ENCODE measurements at regions not wholly inside any gene's neighbourhood (a gene's known extent, or its start where the extent isn't known, plus 50 kb on each side); places are given as distances from the start of the nearest gene placed in this dataset.

- DNase-seq (ENCODE audit: low read depth): no peak
- no peak overlapping the region for H3K4me3 ChIP-seq (ENCODE audit: low read length)
These were observed 70.6 kb downstream of the COPS8 start for GRCh38 chr2:237156031-237156856.

GRCh38 chr2:237156857-237157779, 71.4 kb downstream of the COPS8 start:
- no peak overlapping the region for H3K4me3 ChIP-seq (ENCODE audit: low read length)
- DNase-seq (ENCODE audit: low read depth): no peak
- no peak for TF ChIP-seq CTCF (IDR thresholded peaks at IDR 0.05; ENCODE audit: insufficient read depth, low read depth, low read length, missing control alignments)

More at GRCh38 chr2:237156031-237156856, 70.6 kb downstream of the COPS8 start:
- no peak for TF ChIP-seq CTCF (IDR thresholded peaks at IDR 0.05; ENCODE audit: insufficient read depth, low read depth, low read length, missing control alignments)

- no peak overlapping the region for H3K4me3 ChIP-seq (ENCODE audit: low read length)
- TF ChIP-seq CTCF (IDR thresholded peaks at IDR 0.05; ENCODE audit: insufficient read depth, low read depth, low read length, missing control alignments): no peak
- DNase-seq (ENCODE audit: low read depth): no peak
These were observed 72.1 kb downstream of the COPS8 start for GRCh38 chr2:237157780-237158102.

GRCh38 chr2:237158194-237158593, 72.5 kb downstream of the COPS8 start:
- DNase-seq (ENCODE audit: low read depth): no peak
- H3K4me3 ChIP-seq (ENCODE audit: low read length): no peak overlapping the region
- TF ChIP-seq CTCF (IDR thresholded peaks at IDR 0.05; ENCODE audit: insufficient read depth, low read depth, low read length, missing control alignments): no peak

- TF ChIP-seq CTCF (IDR thresholded peaks at IDR 0.05; ENCODE audit: insufficient read depth, low read depth, low read length, missing control alignments): no peak
These were observed 73.6 kb downstream of the COPS8 start for GRCh38 chr2:237159006-237159911.

GRCh38 chr2:237160271-237160919, 74.7 kb downstream of the COPS8 start:
- H3K4me3 ChIP-seq (ENCODE audit: low read length): no peak overlapping the region
- DNase-seq (ENCODE audit: low read depth): no peak
- no peak for TF ChIP-seq CTCF (IDR thresholded peaks at IDR 0.05; ENCODE audit: insufficient read depth, low read depth, low read length, missing control alignments)

More at GRCh38 chr2:237159006-237159911, 73.6 kb downstream of the COPS8 start:
- no peak for DNase-seq (ENCODE audit: low read depth)
- H3K4me3 ChIP-seq (ENCODE audit: low read length): no peak overlapping the region

All from epithelial cell of esophagus (primary cell).